Neural cell (in vitro differentiated cells): ENCODE measurements at regions not wholly inside any gene's neighbourhood (a gene's known extent, or its start where the extent isn't known, plus 50 kb on each side); places are given as distances from the start of the nearest gene placed in this dataset.
A peak's percentile ranks its signal among the peaks of the same experiment; 100 is the strongest.

Experiments used
- H2AFZ ChIP-seq: fragments of 200-600, 300-800 bp; sonication (generic), shearing (Covaris generic); 2 replicates; pipeline ENCODE4 v1.6.0; 2014; ENCODE audit warnings: low read depth, mild to moderate bottlenecking, antibody characterized with exemption, low read length, moderate library complexity
- H3F3A ChIP-seq: fragments of 200-600 bp; shearing (Covaris generic); 2 replicates; pipeline ENCODE4 v1.6.1; 2016; ENCODE audit warnings: mild to moderate bottlenecking, moderate library complexity, mixed read lengths, antibody characterized with exemption, low read length; ENCODE audit not compliant: insufficient read depth, poor library complexity, severe bottlenecking
- H3K27ac ChIP-seq: fragments of 200-600, 300-800 bp; sonication (generic), shearing (Covaris generic); 2 replicates; pipeline ENCODE4 v1.5.1; 2014; ENCODE audit warnings: mild to moderate bottlenecking, low read length, moderate library complexity
- H3K27me3 ChIP-seq: fragments of 300-800, 200-600 bp; sonication (generic), shearing (Covaris generic); 2 replicates; pipeline ENCODE4 v1.6.0; 2014; ENCODE audit warnings: mild to moderate bottlenecking, low read depth, low read length, moderate library complexity; ENCODE audit not compliant: insufficient read depth
- H3K36me3 ChIP-seq: fragments of 300-800, 200-600 bp; sonication (generic), shearing (Covaris generic); 2 replicates; pipeline ENCODE4 v1.5.1; 2014; ENCODE audit warnings: mild to moderate bottlenecking, antibody characterized with exemption, low read length, moderate library complexity; ENCODE audit not compliant: insufficient read depth
- H3K4me2 ChIP-seq: fragments of 300-800, 200-600 bp; sonication (generic), shearing (Covaris generic); 2 replicates; pipeline ENCODE4 v1.6.0; 2014; ENCODE audit warnings: mild to moderate bottlenecking, low read length
- H3K4me3 ChIP-seq: fragments of 300-800, 200-600 bp; sonication (generic), shearing (Covaris generic); 2 replicates; pipeline ENCODE4 v1.5.1; 2014; ENCODE audit warnings: mild to moderate bottlenecking, low read length, moderate library complexity
- H3K79me2 ChIP-seq: fragments of 200-600 bp; shearing (Covaris generic); replicated peaks from 2 replicates; pipeline ENCODE4 v1.6.0; 2014; ENCODE audit warnings: mild to moderate bottlenecking, low read length, moderate library complexity; ENCODE audit not compliant: insufficient read depth
- H3K9ac ChIP-seq: fragments of 300-800, 200-600 bp; sonication (generic), shearing (Covaris generic); 2 replicates; pipeline ENCODE4 v1.6.1; 2016; ENCODE audit warnings: mild to moderate bottlenecking, low read length, mixed read lengths
- H3K9me2 ChIP-seq: fragments of 200-600 bp; shearing (Covaris generic); 2 replicates; pipeline ENCODE4 v1.6.1; 2016; ENCODE audit warnings: mild to moderate bottlenecking, low read length, mixed read lengths; ENCODE audit not compliant: insufficient read depth
- H3K9me3 ChIP-seq: fragments of 200-600, 300-800 bp; sonication (generic), shearing (Covaris generic); 2 replicates; pipeline ENCODE4 v1.6.1; 2016; ENCODE audit warnings: mild to moderate bottlenecking, mixed run types, low read length, moderate library complexity, mixed read lengths
- H4K20me1 ChIP-seq: fragments of 200-600 bp; shearing (Covaris generic); 2 replicates; pipeline ENCODE4 v1.6.1; 2016; ENCODE audit warnings: mild to moderate bottlenecking, mixed run types; ENCODE audit not compliant: insufficient read depth
- EP300 ChIP-seq: fragments of 450-650 bp; conservative IDR thresholded peaks from 2 replicates; pipeline ENCODE4 v1.6.1; 2014; ENCODE audit warnings: antibody characterized with exemption, mild to moderate bottlenecking, moderate library complexity; ENCODE audit not compliant: poor library complexity, severe bottlenecking
- EZH2 ChIP-seq: fragments of 200-600, 300-800 bp; shearing (Covaris generic), sonication (generic); IDR thresholded peaks from 2 replicates; pipeline ENCODE4 v1.6.1; 2014; ENCODE audit warnings: antibody characterized with exemption, low read length, borderline replicate concordance, mild to moderate bottlenecking; ENCODE audit not compliant: insufficient read depth, poor library complexity, severe bottlenecking
- MXI1 ChIP-seq: fragments of 450-650 bp; conservative IDR thresholded peaks from 2 replicates; pipeline ENCODE4 v1.6.1; 2014; ENCODE audit warnings: antibody characterized with exemption, mild to moderate bottlenecking; ENCODE audit not compliant: poor library complexity, severe bottlenecking
- POLR2AphosphoS5 ChIP-seq: IDR thresholded peaks from 2 replicates; pipeline ENCODE4 v1.6.1; 2012
- RAD21 ChIP-seq: fragments of 450-650 bp; conservative IDR thresholded peaks from 2 replicates; pipeline ENCODE4 v1.6.1; 2014; ENCODE audit warnings: antibody characterized with exemption, mild to moderate bottlenecking, moderate library complexity
- SMC3 ChIP-seq: fragments of 450-650 bp; conservative IDR thresholded peaks from 2 replicates; pipeline ENCODE4 v1.6.1; 2014; ENCODE audit warnings: antibody characterized with exemption, mild to moderate bottlenecking, moderate library complexity; ENCODE audit not compliant: poor library complexity
- TAF1 ChIP-seq: IDR thresholded peaks from 2 replicates; pipeline ENCODE4 v1.6.1; 2012; ENCODE audit warnings: low read depth
- TF ChIP-seq, protein P1 (sequence below): IDR thresholded peaks from 2 replicates; pipeline ENCODE4 v1.6.1; 2012; ENCODE audit warnings: borderline replicate concordance
- TF ChIP-seq, protein P2 (sequence below): fragments of 450-650 bp; IDR thresholded peaks from 2 replicates; pipeline ENCODE4 v1.5.1; 2014; ENCODE audit warnings: antibody characterized with exemption, mild to moderate bottlenecking, moderate library complexity; ENCODE audit not compliant: poor library complexity, severe bottlenecking

DNA sequence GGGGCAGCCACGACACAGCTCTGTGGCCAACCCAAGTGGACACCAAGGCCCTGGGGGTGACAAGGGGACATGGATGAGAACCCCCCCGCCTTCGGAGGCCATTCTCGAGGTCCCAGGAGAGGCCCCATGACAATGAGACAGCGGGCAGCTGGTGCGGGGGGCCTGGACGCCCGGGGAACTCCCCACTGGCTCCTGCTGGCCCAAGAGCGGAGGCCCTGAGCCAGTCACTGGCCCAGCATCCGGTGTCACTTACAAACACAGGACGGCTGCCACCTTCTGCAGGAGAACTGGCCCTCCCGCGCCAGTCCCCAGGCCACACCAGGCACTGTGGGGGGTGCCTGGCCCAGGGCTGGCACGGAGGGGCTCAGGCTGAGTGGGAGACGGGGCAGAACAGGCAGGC is 51.4 kb downstream of the NCOR2 start:
- Histone ChIP-seq H3K4me2 (no peak overlapping the region), H3K9me3 (no peaks in the 10 kb centered on the region), H4K20me1 (no peaks in the 10 kb centered on the region), H3K36me3 (no peaks in the 10 kb centered on the region), H3K27me3 (no peaks in the 10 kb centered on the region), H3K9me2 (no peaks in the 10 kb centered on the region), H3K4me3 (no peak overlapping the region), H3K9ac (no peak overlapping the region), H2AFZ (no peak overlapping the region), H3K27ac (peak overlapping the region; percentile 5), H3K79me2 (peaks cover 28% of the 10 kb centered on the region), H3F3A (peaks cover 3% of the 10 kb centered on the region)
- TF ChIP-seq EZH2: no peak
- no peak for TF ChIP-seq TAF1
- TF ChIP-seq, protein P1, sequence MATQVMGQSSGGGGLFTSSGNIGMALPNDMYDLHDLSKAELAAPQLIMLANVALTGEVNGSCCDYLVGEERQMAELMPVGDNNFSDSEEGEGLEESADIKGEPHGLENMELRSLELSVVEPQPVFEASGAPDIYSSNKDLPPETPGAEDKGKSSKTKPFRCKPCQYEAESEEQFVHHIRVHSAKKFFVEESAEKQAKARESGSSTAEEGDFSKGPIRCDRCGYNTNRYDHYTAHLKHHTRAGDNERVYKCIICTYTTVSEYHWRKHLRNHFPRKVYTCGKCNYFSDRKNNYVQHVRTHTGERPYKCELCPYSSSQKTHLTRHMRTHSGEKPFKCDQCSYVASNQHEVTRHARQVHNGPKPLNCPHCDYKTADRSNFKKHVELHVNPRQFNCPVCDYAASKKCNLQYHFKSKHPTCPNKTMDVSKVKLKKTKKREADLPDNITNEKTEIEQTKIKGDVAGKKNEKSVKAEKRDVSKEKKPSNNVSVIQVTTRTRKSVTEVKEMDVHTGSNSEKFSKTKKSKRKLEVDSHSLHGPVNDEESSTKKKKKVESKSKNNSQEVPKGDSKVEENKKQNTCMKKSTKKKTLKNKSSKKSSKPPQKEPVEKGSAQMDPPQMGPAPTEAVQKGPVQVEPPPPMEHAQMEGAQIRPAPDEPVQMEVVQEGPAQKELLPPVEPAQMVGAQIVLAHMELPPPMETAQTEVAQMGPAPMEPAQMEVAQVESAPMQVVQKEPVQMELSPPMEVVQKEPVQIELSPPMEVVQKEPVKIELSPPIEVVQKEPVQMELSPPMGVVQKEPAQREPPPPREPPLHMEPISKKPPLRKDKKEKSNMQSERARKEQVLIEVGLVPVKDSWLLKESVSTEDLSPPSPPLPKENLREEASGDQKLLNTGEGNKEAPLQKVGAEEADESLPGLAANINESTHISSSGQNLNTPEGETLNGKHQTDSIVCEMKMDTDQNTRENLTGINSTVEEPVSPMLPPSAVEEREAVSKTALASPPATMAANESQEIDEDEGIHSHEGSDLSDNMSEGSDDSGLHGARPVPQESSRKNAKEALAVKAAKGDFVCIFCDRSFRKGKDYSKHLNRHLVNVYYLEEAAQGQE: no peak
- no peak for TF ChIP-seq POLR2AphosphoS5
- TF ChIP-seq, protein P2, sequence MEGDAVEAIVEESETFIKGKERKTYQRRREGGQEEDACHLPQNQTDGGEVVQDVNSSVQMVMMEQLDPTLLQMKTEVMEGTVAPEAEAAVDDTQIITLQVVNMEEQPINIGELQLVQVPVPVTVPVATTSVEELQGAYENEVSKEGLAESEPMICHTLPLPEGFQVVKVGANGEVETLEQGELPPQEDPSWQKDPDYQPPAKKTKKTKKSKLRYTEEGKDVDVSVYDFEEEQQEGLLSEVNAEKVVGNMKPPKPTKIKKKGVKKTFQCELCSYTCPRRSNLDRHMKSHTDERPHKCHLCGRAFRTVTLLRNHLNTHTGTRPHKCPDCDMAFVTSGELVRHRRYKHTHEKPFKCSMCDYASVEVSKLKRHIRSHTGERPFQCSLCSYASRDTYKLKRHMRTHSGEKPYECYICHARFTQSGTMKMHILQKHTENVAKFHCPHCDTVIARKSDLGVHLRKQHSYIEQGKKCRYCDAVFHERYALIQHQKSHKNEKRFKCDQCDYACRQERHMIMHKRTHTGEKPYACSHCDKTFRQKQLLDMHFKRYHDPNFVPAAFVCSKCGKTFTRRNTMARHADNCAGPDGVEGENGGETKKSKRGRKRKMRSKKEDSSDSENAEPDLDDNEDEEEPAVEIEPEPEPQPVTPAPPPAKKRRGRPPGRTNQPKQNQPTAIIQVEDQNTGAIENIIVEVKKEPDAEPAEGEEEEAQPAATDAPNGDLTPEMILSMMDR: no peak
- no peak for TF ChIP-seq EP300
- no peak for TF ChIP-seq MXI1
- TF ChIP-seq SMC3: no peak
- no peak for TF ChIP-seq RAD21

DNA sequence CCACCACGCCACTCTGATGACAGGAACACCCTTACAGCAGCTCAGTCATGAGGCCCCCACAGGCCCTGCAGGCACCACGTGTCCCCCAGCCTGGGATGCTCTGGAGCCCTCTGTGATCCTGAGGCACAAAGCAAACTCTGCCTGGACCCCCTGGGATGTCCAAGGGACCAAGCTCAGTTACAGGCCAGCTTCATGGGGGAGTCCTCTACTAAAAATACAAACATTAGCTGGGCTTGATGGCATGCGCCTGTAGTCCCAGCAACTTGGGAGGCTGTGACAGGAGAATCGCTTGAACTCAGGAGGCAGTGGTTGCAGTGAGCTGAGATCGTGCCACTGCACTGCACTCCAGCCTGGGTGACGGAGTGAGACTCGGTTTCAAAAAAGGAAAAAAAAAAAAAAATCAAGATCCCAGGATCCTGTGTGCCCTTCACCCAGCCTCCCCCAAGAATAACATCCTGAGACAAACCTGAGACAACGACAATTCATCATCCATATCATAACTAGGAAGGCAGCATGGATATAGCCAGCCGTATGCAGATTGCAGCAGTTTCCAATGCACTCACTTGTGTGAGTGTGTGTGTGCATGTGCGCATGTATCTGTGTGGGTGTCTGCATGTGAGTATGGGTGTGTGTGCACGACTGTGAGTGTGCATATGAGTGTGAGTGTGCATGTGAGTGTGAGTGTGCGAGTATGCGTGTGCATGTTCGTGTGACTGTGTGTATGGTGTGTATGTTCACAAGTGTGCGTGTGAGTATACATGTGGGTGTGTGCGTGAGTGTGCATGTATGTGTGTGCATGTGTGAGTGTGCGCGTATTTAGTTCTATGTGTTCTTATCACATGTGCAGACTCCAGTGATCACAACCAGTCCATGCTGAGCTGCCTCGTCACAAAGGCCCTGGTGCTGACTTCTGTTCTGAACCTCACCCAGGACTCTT is 52.1 kb downstream of the NCOR2 start:
- no peak for TF ChIP-seq EP300
- no peak for TF ChIP-seq EZH2
- TF ChIP-seq, protein P2: no peak
- no peak for TF ChIP-seq TAF1
- TF ChIP-seq MXI1: no peak
- TF ChIP-seq SMC3: no peak
- TF ChIP-seq, protein P1: no peak
- TF ChIP-seq POLR2AphosphoS5: no peak
- TF ChIP-seq RAD21: no peak
- H3K9ac ChIP-seq: no peak overlapping the region
- H3K4me2 ChIP-seq: no peak overlapping the region

More for the DNA sequence above, 52.1 kb downstream of the NCOR2 start:
- Histone ChIP-seq H3K79me2 (peaks cover 28% of the 10 kb centered on the region), H3F3A (peaks cover 3% of the 10 kb centered on the region), H3K9me2 (no peaks in the 10 kb centered on the region), H4K20me1 (no peaks in the 10 kb centered on the region), H2AFZ (no peak overlapping the region), H3K27ac (peak overlapping the region; percentile 5), H3K9me3 (no peaks in the 10 kb centered on the region), H3K4me3 (no peak overlapping the region), H3K36me3 (no peaks in the 10 kb centered on the region), H3K27me3 (no peaks in the 10 kb centered on the region)
